GM19468 (cell line): ENCODE measurements at regions not wholly inside any gene's neighbourhood (a gene's known extent, or its start where the extent isn't known, plus 50 kb on each side); places are given as distances from the start of the nearest gene placed in this dataset.
"Not testable (repeated sequence)": the region's sequence is repeated elsewhere in the genome, so short reads cannot be mapped to it uniquely, and the experiment has no call there.

ENCODE experiments used
- ATAC-seq: cut with Tn5 transposase; IDR thresholded peaks from one replicate; pipeline ENCODE4 v1.9.1; 2021; ENCODE audit warnings: mild to moderate bottlenecking, moderate library complexity, moderate number of reproducible peaks; ENCODE audit not compliant: unreplicated experiment; ENCODE audit errors: extremely low read depth

GRCh38 chr3:148510116-148510515, 187.6 kb upstream of the AGTR1 start:
- no peak for ATAC-seq

GRCh38 chr3:148510561-148510960, 187.1 kb upstream of the AGTR1 start:
- ATAC-seq: no peak

- no peak for ATAC-seq
Observed at GRCh38 chr3:148512648-148513047, 185.1 kb upstream of the AGTR1 start.

- no peak for ATAC-seq
Observed at GRCh38 chr3:148513096-148513543, 184.6 kb upstream of the AGTR1 start.

GRCh38 chr3:148518520-148518919, 179.2 kb upstream of the AGTR1 start:
- ATAC-seq: no peak

- ATAC-seq: not testable (repeated sequence)
Observed at GRCh38 chr3:148525621-148526020, 172.1 kb upstream of the AGTR1 start.

GRCh38 chr3:148528024-148528423, 169.7 kb upstream of the AGTR1 start:
- ATAC-seq: no peak

GRCh38 chr3:148531836-148532235, 165.9 kb upstream of the AGTR1 start:
- ATAC-seq: no peak

- ATAC-seq: no peak
Observed at GRCh38 chr3:148532326-148532725, 165.4 kb upstream of the AGTR1 start.

GRCh38 chr3:148532774-148533173, 164.9 kb upstream of the AGTR1 start:
- no peak for ATAC-seq

- ATAC-seq: no peak
Observed at GRCh38 chr3:148534089-148534988, 163.4 kb upstream of the AGTR1 start.

- no peak for ATAC-seq
Observed at GRCh38 chr3:148535001-148535400, 162.7 kb upstream of the AGTR1 start.

- no peak for ATAC-seq
Observed at GRCh38 chr3:148540266-148540665, 157.4 kb upstream of the AGTR1 start.

GRCh38 chr3:148540851-148541250, 156.9 kb upstream of the AGTR1 start:
- no peak for ATAC-seq

- no peak for ATAC-seq
Observed at GRCh38 chr3:148546959-148547358, 150.7 kb upstream of the AGTR1 start.

- ATAC-seq: no peak
Observed at GRCh38 chr3:148551767-148552260, 145.9 kb upstream of the AGTR1 start.

GRCh38 chr3:148554367-148554766, 143.3 kb upstream of the AGTR1 start:
- no peak for ATAC-seq

- no peak for ATAC-seq
Observed at GRCh38 chr3:148556664-148557063, 141.0 kb upstream of the AGTR1 start.

GRCh38 chr3:148577579-148577978, 120.1 kb upstream of the AGTR1 start:
- ATAC-seq: not testable (repeated sequence)

- ATAC-seq: no peak
Observed at GRCh38 chr3:148582126-148582525, 115.6 kb upstream of the AGTR1 start.

- no peak for ATAC-seq
Observed at GRCh38 chr3:148583793-148584192, 113.9 kb upstream of the AGTR1 start.

- no peak for ATAC-seq
Observed at GRCh38 chr3:148584438-148584837, 113.3 kb upstream of the AGTR1 start.
